ENCODE measurements at regions not wholly inside any gene's neighbourhood (a gene's known extent, or its start where the extent isn't known, plus 50 kb on each side); places are given as distances from the start of the nearest gene placed in this dataset.

DNA sequence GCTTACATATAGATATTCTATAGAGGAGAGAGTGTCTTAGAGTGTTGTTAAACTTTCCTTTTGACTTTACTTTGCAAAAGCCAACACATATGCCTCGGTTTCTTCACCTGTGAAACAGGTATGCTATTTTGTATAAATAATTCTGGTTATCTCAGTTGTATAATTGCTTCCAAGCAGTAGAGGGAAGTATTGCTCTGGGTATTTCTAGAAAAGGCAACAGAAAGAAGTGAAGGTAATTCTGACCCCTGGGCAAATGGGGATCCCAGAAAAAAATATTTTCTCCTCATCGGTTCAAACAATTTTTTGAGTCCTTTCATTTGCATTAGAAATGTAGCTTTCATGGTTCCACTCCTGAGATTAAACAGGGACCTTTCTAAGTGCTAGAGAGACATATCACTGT is 216.5 kb upstream of the SEMA6D start:
- intact Hi-C loops (cut with DNase I; ENCODE audit: low total_unique reads), result no loop called here
- Histone ChIP-seq H3K36me3 (no peaks in the 10 kb centered on the region), H3K4me1 (no peaks in the 10 kb centered on the region), H3K4me3 (no peak overlapping the region), H3K27ac (no peak overlapping the region), H3K27me3 (no peaks in the 10 kb centered on the region), H3K9me3 (no peaks in the 10 kb centered on the region)
- no peak for TF ChIP-seq POLR2A (IDR thresholded peaks at IDR 0.05)
- TF ChIP-seq, protein P1, sequence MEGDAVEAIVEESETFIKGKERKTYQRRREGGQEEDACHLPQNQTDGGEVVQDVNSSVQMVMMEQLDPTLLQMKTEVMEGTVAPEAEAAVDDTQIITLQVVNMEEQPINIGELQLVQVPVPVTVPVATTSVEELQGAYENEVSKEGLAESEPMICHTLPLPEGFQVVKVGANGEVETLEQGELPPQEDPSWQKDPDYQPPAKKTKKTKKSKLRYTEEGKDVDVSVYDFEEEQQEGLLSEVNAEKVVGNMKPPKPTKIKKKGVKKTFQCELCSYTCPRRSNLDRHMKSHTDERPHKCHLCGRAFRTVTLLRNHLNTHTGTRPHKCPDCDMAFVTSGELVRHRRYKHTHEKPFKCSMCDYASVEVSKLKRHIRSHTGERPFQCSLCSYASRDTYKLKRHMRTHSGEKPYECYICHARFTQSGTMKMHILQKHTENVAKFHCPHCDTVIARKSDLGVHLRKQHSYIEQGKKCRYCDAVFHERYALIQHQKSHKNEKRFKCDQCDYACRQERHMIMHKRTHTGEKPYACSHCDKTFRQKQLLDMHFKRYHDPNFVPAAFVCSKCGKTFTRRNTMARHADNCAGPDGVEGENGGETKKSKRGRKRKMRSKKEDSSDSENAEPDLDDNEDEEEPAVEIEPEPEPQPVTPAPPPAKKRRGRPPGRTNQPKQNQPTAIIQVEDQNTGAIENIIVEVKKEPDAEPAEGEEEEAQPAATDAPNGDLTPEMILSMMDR (IDR thresholded peaks at IDR 0.05), result no peak
- no peak for DNase-seq

DNA sequence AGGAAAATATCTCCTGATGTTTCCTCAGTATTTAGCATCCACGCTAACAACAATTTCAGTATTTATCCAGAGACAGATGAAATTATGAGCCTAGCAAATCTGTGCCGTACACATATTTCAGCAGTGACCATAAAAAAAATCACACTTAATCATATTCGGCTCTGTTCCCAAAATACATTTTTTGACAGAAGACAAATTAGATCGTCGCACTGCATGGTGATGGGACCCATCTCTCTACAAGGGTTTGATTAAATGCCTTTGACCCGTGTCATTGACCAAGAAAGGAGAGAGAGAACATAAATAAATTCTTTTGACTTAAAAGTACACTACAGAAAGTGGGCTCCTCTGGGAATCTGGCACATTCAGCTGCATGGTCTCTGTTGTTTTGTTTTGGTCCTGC is 215.3 kb upstream of the SEMA6D start:
- intact Hi-C loops (cut with DNase I; ENCODE audit: low total_unique reads), result no loop called here

DNA sequence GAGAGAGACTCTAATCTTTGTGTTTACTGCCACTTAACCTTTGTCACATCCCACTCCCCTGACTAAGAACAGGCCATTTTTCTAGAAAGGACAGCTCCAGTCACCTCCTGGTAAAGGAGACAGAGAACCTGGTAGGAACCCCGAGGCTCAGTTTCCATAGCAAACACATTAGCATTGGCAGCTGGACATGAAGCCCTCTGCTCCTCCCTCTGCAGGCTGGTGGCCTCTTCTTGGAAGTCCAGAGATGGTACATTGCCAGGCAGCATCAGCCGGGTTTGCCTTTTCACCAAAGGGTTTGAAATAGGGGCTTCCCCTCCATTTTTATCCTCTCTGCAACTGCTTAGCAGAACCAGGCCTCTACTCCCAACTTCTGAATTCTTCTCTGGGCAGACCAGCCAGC is 213.4 kb upstream of the SEMA6D start:
- TF ChIP-seq POLR2A (IDR thresholded peaks at IDR 0.05), result no peak
- TF ChIP-seq, protein P1 (IDR thresholded peaks at IDR 0.05), result no peak
- H3K27ac ChIP-seq, result no peak overlapping the region
- no peaks in the 10 kb centered on the region for H3K9me3 ChIP-seq
- DNase-seq, result no peak
- no peaks in the 10 kb centered on the region for H3K36me3 ChIP-seq
- no peak overlapping the region for H3K4me3 ChIP-seq
- intact Hi-C loops (cut with DNase I; ENCODE audit: low total_unique reads), result no loop called here
- H3K27me3 ChIP-seq, result no peaks in the 10 kb centered on the region
- H3K4me1 ChIP-seq, result no peaks in the 10 kb centered on the region

More for the DNA sequence above, 215.3 kb upstream of the SEMA6D start:
- H3K4me1 ChIP-seq, result no peaks in the 10 kb centered on the region
- no peaks in the 10 kb centered on the region for H3K36me3 ChIP-seq
- no peak for DNase-seq
- no peak overlapping the region for H3K27ac ChIP-seq
- H3K27me3 ChIP-seq, result no peaks in the 10 kb centered on the region
- TF ChIP-seq, protein P1 (IDR thresholded peaks at IDR 0.05), result no peak
- no peak for TF ChIP-seq POLR2A (IDR thresholded peaks at IDR 0.05)
- H3K9me3 ChIP-seq, result no peaks in the 10 kb centered on the region
- H3K4me3 ChIP-seq, result no peak overlapping the region

DNA sequence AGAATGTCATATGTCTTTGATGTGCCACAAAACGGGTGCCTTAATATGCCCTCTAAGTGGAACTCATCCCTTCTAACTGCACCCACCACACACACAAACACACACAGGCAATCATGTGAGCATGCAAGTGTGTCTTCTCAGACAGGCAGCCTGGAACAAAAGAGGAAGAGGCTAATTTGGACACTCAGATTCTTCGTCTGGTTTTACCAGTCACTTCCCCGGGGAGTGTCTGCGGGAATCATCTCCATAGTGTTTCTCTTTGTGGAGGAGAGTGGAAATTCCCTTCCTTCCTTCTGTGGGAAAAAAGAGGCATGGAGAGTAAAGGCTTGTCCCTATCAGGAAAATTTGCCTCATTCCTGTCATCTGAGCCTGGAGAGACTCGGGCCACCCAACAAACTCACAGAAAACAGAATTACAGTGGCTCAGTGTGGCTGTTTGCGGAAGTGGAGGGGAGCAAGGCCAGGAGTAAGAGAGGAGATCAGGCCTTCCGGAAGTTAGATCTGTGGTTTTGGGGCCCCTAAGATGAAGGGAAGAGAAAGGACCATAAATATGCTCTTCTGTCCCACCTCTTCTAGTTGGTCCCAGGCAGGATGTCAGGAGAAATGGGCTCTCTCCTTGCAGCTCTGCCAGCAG is 212.6 kb upstream of the SEMA6D start:
- no peak for DNase-seq
- Histone ChIP-seq H3K4me3 (no peak overlapping the region), H3K27me3 (no peaks in the 10 kb centered on the region), H3K4me1 (no peaks in the 10 kb centered on the region), H3K27ac (no peak overlapping the region), H3K9me3 (no peaks in the 10 kb centered on the region), H3K36me3 (no peaks in the 10 kb centered on the region)
- intact Hi-C loops (cut with DNase I; ENCODE audit: low total_unique reads), result no loop called here
- TF ChIP-seq, protein P1 (IDR thresholded peaks at IDR 0.05), result no peak
- no peak for TF ChIP-seq POLR2A (IDR thresholded peaks at IDR 0.05)

DNA sequence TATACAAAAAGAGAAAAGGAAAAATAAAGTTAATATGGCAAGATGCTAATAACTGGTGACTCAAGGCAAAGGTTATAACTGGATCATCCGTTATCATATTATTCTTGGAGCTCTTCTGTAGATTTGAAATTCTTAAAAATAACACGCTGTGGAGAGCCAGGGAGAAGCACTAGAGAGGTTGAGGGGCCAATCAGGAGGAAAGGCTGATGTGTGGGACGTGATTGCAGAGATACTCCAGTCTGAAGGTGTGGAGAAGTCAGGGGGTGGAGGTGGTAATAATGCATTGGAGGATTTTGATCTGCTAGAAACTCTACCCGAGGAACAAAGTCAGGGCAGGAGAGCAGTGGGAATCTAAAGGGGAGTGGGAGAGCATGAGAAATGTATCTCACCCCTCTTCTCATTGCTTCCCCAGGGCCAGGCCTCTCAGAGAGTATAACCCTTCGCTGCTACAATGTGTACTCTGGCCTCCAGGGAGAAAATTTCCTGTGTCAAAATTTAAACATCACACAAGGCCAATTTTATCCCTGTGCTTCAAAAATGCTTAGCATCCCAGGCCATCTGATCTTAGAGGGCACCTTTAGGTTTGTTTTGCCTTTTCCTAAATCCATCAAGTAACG is 211.5 kb upstream of the SEMA6D start:
- no peaks in the 10 kb centered on the region for H3K27me3 ChIP-seq
- TF ChIP-seq, protein P1 (IDR thresholded peaks at IDR 0.05), result no peak
- no peak for TF ChIP-seq POLR2A (IDR thresholded peaks at IDR 0.05)
- intact Hi-C loops (cut with DNase I; ENCODE audit: low total_unique reads), result no loop called here

More for the DNA sequence above, 211.5 kb upstream of the SEMA6D start:
- H3K9me3 ChIP-seq, result no peaks in the 10 kb centered on the region
- no peak overlapping the region for H3K4me3 ChIP-seq
- no peaks in the 10 kb centered on the region for H3K36me3 ChIP-seq
- no peaks in the 10 kb centered on the region for H3K4me1 ChIP-seq
- no peak for DNase-seq
- no peak overlapping the region for H3K27ac ChIP-seq

Data from uterus (tissue), 3 donors.